ENCODE measurements at regions not wholly inside any gene's neighbourhood (a gene's known extent, or its start where the extent isn't known, plus 50 kb on each side); places are given as distances from the start of the nearest gene placed in this dataset.

DNA sequence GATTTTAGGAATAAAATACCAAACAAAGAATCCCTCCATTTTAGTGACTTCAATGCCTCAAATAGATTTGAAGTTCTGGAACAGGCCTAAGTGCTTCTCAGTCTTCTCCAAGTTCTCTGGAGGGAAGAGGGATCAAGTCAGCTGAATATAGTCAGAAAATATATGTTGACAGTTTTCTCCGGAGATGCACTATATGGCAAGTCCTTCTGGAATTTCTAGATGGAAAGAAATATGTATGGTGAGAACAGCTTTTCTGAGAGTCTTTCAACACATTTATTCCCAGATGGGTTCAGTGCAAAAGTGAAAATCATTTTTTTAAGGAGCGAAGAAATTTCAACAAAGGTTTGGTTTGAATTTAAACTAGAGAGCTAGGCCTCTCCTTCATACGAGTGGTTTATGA lies 317.4 kb upstream of the SLC30A5 start:
- TF ChIP-seq, protein P1, sequence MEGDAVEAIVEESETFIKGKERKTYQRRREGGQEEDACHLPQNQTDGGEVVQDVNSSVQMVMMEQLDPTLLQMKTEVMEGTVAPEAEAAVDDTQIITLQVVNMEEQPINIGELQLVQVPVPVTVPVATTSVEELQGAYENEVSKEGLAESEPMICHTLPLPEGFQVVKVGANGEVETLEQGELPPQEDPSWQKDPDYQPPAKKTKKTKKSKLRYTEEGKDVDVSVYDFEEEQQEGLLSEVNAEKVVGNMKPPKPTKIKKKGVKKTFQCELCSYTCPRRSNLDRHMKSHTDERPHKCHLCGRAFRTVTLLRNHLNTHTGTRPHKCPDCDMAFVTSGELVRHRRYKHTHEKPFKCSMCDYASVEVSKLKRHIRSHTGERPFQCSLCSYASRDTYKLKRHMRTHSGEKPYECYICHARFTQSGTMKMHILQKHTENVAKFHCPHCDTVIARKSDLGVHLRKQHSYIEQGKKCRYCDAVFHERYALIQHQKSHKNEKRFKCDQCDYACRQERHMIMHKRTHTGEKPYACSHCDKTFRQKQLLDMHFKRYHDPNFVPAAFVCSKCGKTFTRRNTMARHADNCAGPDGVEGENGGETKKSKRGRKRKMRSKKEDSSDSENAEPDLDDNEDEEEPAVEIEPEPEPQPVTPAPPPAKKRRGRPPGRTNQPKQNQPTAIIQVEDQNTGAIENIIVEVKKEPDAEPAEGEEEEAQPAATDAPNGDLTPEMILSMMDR (IDR thresholded peaks at IDR 0.05): no peak
- no peak for TF ChIP-seq POLR2AphosphoS5 (IDR thresholded peaks at IDR 0.05; ENCODE audit: low read depth, low read length)
- TF ChIP-seq RCOR1 (IDR thresholded peaks at IDR 0.05; ENCODE audit: low read length): no peak
- TF ChIP-seq EZH2phosphoT487 (IDR thresholded peaks at IDR 0.05; ENCODE audit: borderline replicate concordance, low read depth): no peak
